Keratinocyte (primary cell): ENCODE measurements at regions not wholly inside any gene's neighbourhood (a gene's known extent, or its start where the extent isn't known, plus 50 kb on each side); places are given as distances from the start of the nearest gene placed in this dataset.

Experiments
- EZH2 ChIP-seq: IDR thresholded peaks from one replicate; pipeline ENCODE4 v1.6.1; 2012; ENCODE audit warnings: inconsistent platforms, mild to moderate bottlenecking, low read length, moderate library complexity
- TF ChIP-seq, protein P1 (sequence below), 3 experiments: IDR thresholded peaks in 1 of 3; conservative IDR thresholded peaks in 1 of 3; optimal IDR thresholded peaks in 1 of 3; 2 replicates in 2 of 3; 3 replicates in 1 of 3; pipeline versions ENCODE3 to v1.5.1; 2011; ENCODE audit warnings: low read length in 3 of 3, mild to moderate bottlenecking in 3 of 3, moderate library complexity in 2 of 3, control low read depth in 1 of 3, inconsistent platforms in 1 of 3; ENCODE audit not compliant: insufficient read depth in 2 of 3; ENCODE audit errors: extremely low read depth in 1 of 3

DNA sequence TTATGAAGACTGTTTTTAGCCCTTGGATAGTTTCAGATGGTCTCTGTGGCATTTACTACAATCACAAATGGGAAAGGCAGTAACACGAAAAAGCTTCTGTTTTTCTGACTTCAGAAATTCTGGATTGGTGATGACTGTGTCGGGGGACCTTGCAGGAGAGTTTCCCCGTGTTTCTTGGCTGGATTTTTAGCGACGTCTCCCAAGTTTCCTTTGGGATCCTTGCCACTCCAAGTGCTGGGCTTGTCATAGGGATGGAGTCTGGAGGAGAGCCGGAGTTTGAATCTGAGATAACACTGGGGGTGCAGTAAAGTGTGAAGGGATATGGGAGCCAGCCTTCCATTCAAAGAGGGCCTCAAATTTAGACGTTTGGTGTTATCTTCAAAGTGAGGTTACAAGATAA is 179.0 kb downstream of the SNX10 start:
- TF ChIP-seq, protein P1, sequence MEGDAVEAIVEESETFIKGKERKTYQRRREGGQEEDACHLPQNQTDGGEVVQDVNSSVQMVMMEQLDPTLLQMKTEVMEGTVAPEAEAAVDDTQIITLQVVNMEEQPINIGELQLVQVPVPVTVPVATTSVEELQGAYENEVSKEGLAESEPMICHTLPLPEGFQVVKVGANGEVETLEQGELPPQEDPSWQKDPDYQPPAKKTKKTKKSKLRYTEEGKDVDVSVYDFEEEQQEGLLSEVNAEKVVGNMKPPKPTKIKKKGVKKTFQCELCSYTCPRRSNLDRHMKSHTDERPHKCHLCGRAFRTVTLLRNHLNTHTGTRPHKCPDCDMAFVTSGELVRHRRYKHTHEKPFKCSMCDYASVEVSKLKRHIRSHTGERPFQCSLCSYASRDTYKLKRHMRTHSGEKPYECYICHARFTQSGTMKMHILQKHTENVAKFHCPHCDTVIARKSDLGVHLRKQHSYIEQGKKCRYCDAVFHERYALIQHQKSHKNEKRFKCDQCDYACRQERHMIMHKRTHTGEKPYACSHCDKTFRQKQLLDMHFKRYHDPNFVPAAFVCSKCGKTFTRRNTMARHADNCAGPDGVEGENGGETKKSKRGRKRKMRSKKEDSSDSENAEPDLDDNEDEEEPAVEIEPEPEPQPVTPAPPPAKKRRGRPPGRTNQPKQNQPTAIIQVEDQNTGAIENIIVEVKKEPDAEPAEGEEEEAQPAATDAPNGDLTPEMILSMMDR (optimal IDR thresholded peaks at IDR 0.05 in 1 of 3, IDR thresholded peaks at IDR 0.05 in 1 of 3, conservative IDR thresholded peaks at IDR 0.05 in 1 of 3; ENCODE audit: extremely low read depth in 1 of 3, insufficient read depth in 2 of 3, low read length in 3 of 3) = no peak
- no peak for TF ChIP-seq EZH2
